ENCODE measurements at regions not wholly inside any gene's neighbourhood (a gene's known extent, or its start where the extent isn't known, plus 50 kb on each side); places are given as distances from the start of the nearest gene placed in this dataset.

GRCh38 chr2:126315828-126316227 lies 340.1 kb upstream of the GYPC start:
- in situ Hi-C loops (cut with HindIII; ENCODE audit: low pct_unique_long_range_greater_than_20kb, low sequenced_read_pairs): no loop called here
- TF ChIP-seq JUND (IDR thresholded peaks at IDR 0.05; ENCODE audit: low read depth): no peak
- no peak for DNase-seq (ENCODE audit: low read depth in 1 of 2, low spot score in 1 of 2)

DNA sequence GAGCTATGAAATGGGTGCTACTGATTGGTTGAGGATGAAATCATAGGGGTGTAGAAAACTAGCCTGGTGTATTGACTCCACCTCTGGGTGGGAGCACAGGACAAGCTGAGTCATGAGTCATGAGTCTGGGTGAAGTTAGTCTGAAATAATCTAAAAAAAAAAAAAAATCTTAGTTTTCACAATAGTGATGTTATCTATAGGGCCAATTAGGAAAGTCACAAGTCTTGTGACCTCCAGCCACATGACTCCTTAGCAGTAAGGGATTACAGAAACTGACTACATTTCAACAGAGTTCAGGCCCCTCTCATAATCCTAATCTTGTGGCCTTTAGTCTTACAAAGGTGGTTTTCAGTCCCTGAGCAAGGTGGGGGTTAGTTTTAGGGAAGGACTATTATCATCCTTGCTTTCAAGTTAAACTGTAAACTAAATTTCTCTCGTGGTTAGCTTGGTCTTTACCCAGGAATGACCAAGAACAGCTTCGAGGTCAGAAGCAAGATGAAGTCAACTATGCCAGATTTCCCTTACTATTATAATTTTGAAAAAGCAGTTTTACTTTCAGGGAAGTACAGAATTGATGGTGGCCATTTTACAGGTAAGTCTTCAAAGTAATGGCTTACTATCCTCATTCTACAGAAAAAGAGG lies 338.0 kb upstream of the GYPC start:
- TF ChIP-seq JUND (IDR thresholded peaks at IDR 0.05; ENCODE audit: low read depth): no peak
- in situ Hi-C loops (cut with HindIII; ENCODE audit: low pct_unique_long_range_greater_than_20kb, low sequenced_read_pairs): no loop called here
- no peak for DNase-seq (ENCODE audit: low read depth in 1 of 2, low spot score in 1 of 2)

DNA sequence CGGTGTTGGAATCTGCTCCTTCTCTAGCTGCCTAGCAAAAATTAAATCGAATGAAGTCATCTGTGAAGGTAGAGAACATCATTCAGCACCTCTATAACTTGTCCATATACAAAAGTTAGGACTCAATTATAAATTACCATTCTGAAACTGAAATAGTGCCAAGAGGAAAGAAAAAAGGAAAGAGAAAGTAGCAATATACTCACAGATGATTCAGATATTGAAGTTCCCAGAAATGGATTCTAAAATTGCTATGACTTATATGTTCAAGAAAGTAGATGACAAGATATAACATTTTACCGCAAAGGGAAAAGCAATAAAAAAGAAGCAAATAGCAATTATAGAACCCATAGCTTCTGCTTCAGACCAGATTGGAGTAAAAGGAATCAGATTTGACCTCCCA lies 333.6 kb upstream of the GYPC start:
- TF ChIP-seq JUND (IDR thresholded peaks at IDR 0.05; ENCODE audit: low read depth): no peak
- no peak for DNase-seq (ENCODE audit: low read depth in 1 of 2, low spot score in 1 of 2)
- in situ Hi-C loops (cut with HindIII; ENCODE audit: low pct_unique_long_range_greater_than_20kb, low sequenced_read_pairs): no loop called here

- TF ChIP-seq JUND (IDR thresholded peaks at IDR 0.05; ENCODE audit: low read depth): no peak
- DNase-seq (ENCODE audit: low read depth in 1 of 2, low spot score in 1 of 2): no peak
- in situ Hi-C loops (cut with HindIII; ENCODE audit: low pct_unique_long_range_greater_than_20kb, low sequenced_read_pairs): no loop called here
These were observed 330.8 kb upstream of the GYPC start for GRCh38 chr2:126325202-126325601.

- TF ChIP-seq JUND (IDR thresholded peaks at IDR 0.05; ENCODE audit: low read depth): no peak
- no peak for DNase-seq (ENCODE audit: low read depth in 1 of 2, low spot score in 1 of 2)
- in situ Hi-C loops (cut with HindIII; ENCODE audit: low pct_unique_long_range_greater_than_20kb, low sequenced_read_pairs): no loop called here
These were observed 326.8 kb upstream of the GYPC start for GRCh38 chr2:126329173-126329572.

DNA sequence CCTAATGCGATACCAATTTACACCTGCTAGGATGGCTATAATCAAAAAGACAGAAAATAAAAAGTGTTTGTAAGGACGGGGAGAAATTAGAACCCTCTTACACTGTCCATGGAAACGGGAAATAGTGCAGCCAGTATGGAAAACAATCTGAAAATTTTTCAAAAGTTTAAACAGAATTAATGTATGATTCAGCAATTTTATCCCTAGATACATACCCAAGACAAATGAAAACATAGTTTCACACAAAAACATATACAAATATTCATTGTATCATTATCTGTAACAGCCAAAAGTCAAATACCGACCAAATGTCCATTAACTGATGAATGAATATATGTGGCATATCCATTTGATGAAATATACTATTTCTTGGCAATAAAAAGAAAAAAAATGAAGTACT lies 313.5 kb upstream of the GYPC start:
- no peak for DNase-seq (ENCODE audit: low read depth in 1 of 2, low spot score in 1 of 2)
- in situ Hi-C loops (cut with HindIII; ENCODE audit: low pct_unique_long_range_greater_than_20kb, low sequenced_read_pairs): no loop called here
- TF ChIP-seq JUND (IDR thresholded peaks at IDR 0.05; ENCODE audit: low read depth): no peak

GRCh38 chr2:126343136-126343535 lies 312.8 kb upstream of the GYPC start:
- in situ Hi-C loops (cut with HindIII; ENCODE audit: low pct_unique_long_range_greater_than_20kb, low sequenced_read_pairs): no loop called here
- no peak for DNase-seq (ENCODE audit: low read depth in 1 of 2, low spot score in 1 of 2)
- TF ChIP-seq JUND (IDR thresholded peaks at IDR 0.05; ENCODE audit: low read depth): no peak

GRCh38 chr2:126344493-126344892 lies 311.5 kb upstream of the GYPC start:
- no peak for DNase-seq (ENCODE audit: low read depth in 1 of 2, low spot score in 1 of 2)
- TF ChIP-seq JUND (IDR thresholded peaks at IDR 0.05; ENCODE audit: low read depth): no peak
- in situ Hi-C loops (cut with HindIII; ENCODE audit: low pct_unique_long_range_greater_than_20kb, low sequenced_read_pairs): no loop called here

GRCh38 chr2:126345691-126346090 lies 310.3 kb upstream of the GYPC start:
- in situ Hi-C loops (cut with HindIII; ENCODE audit: low pct_unique_long_range_greater_than_20kb, low sequenced_read_pairs): no loop called here
- TF ChIP-seq JUND (IDR thresholded peaks at IDR 0.05; ENCODE audit: low read depth): no peak
- DNase-seq (ENCODE audit: low read depth in 1 of 2, low spot score in 1 of 2): no peak

- in situ Hi-C loops (cut with HindIII; ENCODE audit: low pct_unique_long_range_greater_than_20kb, low sequenced_read_pairs): no loop called here
- TF ChIP-seq JUND (IDR thresholded peaks at IDR 0.05; ENCODE audit: low read depth): no peak
- no peak for DNase-seq (ENCODE audit: low read depth in 1 of 2, low spot score in 1 of 2)
These were observed 299.3 kb upstream of the GYPC start for GRCh38 chr2:126356631-126357030.

- DNase-seq (ENCODE audit: low read depth in 1 of 2, low spot score in 1 of 2): no peak
- in situ Hi-C loops (cut with HindIII; ENCODE audit: low pct_unique_long_range_greater_than_20kb, low sequenced_read_pairs): no loop called here
These were observed 297.8 kb upstream of the GYPC start for GRCh38 chr2:126358122-126358521.

DNA sequence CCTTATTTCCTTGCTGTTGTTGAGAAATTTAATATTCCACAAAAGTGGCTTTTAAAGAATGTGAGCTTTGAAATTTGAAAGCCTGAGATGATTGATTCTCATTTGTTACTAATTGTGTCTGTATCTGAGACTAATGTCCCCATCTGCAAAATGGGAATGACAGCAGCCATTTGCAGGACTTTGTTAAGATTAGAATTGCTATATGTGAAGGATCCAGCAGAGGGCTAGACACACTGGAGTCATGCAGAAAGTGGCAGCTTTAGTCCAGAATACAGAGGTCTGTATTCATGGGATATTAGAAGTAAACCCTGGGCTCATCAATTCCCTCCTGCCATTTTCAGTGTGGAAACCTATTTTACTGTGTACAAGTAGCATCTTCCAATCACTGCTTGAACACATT lies 296.5 kb upstream of the GYPC start:
- TF ChIP-seq JUND (IDR thresholded peaks at IDR 0.05; ENCODE audit: low read depth): no peak
- in situ Hi-C loops (cut with HindIII; ENCODE audit: low pct_unique_long_range_greater_than_20kb, low sequenced_read_pairs): no loop called here
- DNase-seq (ENCODE audit: low read depth in 1 of 2, low spot score in 1 of 2): peak in 1 of 2 experiments; percentile 48

More at GRCh38 chr2:126358122-126358521, 297.8 kb upstream of the GYPC start:
- no peak for TF ChIP-seq JUND (IDR thresholded peaks at IDR 0.05; ENCODE audit: low read depth)

DNA sequence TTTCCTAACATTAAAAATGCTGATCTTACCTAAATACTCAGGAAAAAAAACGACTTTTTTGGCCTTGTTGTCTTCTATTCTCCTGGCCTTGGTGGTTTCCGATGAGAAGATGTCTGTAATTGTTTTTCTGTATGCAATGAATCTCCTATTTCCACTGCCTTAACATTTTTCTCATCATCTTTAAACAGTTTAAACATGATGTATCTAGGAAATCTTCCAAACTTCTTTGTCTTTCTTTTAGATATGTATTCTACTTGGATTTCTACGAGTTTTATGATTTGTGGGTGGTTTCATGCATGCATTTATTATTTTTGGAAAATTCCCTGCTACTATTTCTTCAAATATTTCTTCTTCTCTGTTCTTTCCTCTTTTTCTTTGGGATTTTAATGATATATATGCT lies 288.6 kb upstream of the GYPC start:
- DNase-seq (ENCODE audit: low read depth in 1 of 2, low spot score in 1 of 2): no peak
- TF ChIP-seq JUND (IDR thresholded peaks at IDR 0.05; ENCODE audit: low read depth): no peak
- in situ Hi-C loops (cut with HindIII; ENCODE audit: low pct_unique_long_range_greater_than_20kb, low sequenced_read_pairs): no loop called here

DNA sequence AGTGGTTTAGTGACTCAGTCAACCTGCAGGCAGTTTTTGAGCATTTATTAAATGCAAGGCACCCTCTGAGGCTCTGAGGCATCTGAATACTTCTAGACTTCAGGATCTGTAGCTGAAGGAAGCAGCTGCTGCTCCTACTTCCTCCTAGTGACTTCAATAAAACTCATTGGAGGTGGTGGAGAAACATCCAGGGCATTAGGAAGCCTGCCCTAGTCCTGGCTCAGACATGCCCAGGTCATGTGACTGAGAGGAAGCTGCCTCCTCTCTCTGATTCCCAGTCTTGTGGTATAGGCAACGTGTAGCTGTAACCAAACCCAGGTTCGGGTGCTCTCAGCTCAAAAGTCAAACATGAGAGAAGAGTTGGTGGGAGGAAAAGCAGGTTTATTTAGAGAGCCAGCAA lies 287.2 kb upstream of the GYPC start:
- in situ Hi-C loops (cut with HindIII; ENCODE audit: low pct_unique_long_range_greater_than_20kb, low sequenced_read_pairs): no loop called here
- no peak for TF ChIP-seq JUND (IDR thresholded peaks at IDR 0.05; ENCODE audit: low read depth)
- no peak for DNase-seq (ENCODE audit: low read depth in 1 of 2, low spot score in 1 of 2)

Measured in T47D (cell line).